ENCODE measurements at regions not wholly inside any gene's neighbourhood (a gene's known extent, or its start where the extent isn't known, plus 50 kb on each side); places are given as distances from the start of the nearest gene placed in this dataset.

- no peak overlapping the region for H3K4me3 ChIP-seq (ENCODE audit: low read depth, low read length)
- TF ChIP-seq CTCF (IDR thresholded peaks at IDR 0.05; ENCODE audit: borderline replicate concordance, insufficient read depth, low read depth, low read length), result no peak
Observed at GRCh38 chr14:44771496-44771895, 190.3 kb downstream of the KLHL28 start.

GRCh38 chr14:44770201-44770600 lies 191.5 kb downstream of the KLHL28 start:
- no peak for TF ChIP-seq CTCF (IDR thresholded peaks at IDR 0.05; ENCODE audit: borderline replicate concordance, insufficient read depth, low read depth, low read length)
- H3K4me3 ChIP-seq (ENCODE audit: low read depth, low read length), result no peak overlapping the region

DNA sequence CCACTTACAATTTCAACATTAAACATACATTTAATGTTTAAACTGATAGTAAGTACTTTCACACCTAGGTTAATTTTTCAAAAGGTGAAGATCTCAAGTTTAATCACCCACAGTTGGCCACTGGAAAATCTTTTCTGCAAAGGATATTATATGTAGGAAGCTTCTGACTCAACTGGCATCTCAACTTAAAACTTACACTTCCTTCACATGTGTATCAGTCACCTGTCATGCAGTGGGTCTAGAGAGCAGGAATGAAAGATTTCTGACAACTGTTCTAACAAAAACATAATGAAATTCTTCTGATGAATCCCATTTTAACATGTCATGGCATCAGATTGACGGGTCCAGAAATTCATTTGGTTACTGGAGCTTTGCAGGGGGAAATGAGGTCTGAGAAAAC lies 192.8 kb downstream of the KLHL28 start:
- no peak for TF ChIP-seq CTCF (IDR thresholded peaks at IDR 0.05; ENCODE audit: borderline replicate concordance, insufficient read depth, low read depth, low read length)
- no peak overlapping the region for H3K4me3 ChIP-seq (ENCODE audit: low read depth, low read length)

- H3K4me3 ChIP-seq (ENCODE audit: low read depth, low read length), result no peak overlapping the region
- TF ChIP-seq CTCF (IDR thresholded peaks at IDR 0.05; ENCODE audit: borderline replicate concordance, insufficient read depth, low read depth, low read length), result no peak
Observed at GRCh38 chr14:44767646-44768173, 194.0 kb downstream of the KLHL28 start.

- H3K4me3 ChIP-seq (ENCODE audit: low read depth, low read length), result no peak overlapping the region
- TF ChIP-seq CTCF (IDR thresholded peaks at IDR 0.05; ENCODE audit: borderline replicate concordance, insufficient read depth, low read depth, low read length), result no peak
Observed at GRCh38 chr14:44766285-44766684, 195.5 kb downstream of the KLHL28 start.

GRCh38 chr14:44763356-44763755 lies 198.4 kb downstream of the KLHL28 start:
- TF ChIP-seq CTCF (IDR thresholded peaks at IDR 0.05; ENCODE audit: borderline replicate concordance, insufficient read depth, low read depth, low read length), result no peak

GRCh38 chr14:44759277-44759676 lies 202.5 kb downstream of the KLHL28 start:
- no peak overlapping the region for H3K4me3 ChIP-seq (ENCODE audit: low read depth, low read length)
- no peak for TF ChIP-seq CTCF (IDR thresholded peaks at IDR 0.05; ENCODE audit: borderline replicate concordance, insufficient read depth, low read depth, low read length)

More at GRCh38 chr14:44763356-44763755, 198.4 kb downstream of the KLHL28 start:
- no peak overlapping the region for H3K4me3 ChIP-seq (ENCODE audit: low read depth, low read length)
